ENCODE measurements at regions not wholly inside any gene's neighbourhood (a gene's known extent, or its start where the extent isn't known, plus 50 kb on each side); places are given as distances from the start of the nearest gene placed in this dataset.
A peak's percentile ranks its signal among the peaks of the same experiment; 100 is the strongest.

GRCh38 chr13:111516712-111517640 is 196.5 kb downstream of the TEX29 start:
- no peak for DNase-seq (ENCODE audit: low read depth)

- no peak for DNase-seq (ENCODE audit: low read depth)
These were observed 197.2 kb downstream of the TEX29 start for GRCh38 chr13:111517641-111518010.

GRCh38 chr13:111518161-111518792 is 197.8 kb downstream of the TEX29 start:
- DNase-seq (ENCODE audit: low read depth), result no peak

GRCh38 chr13:111519041-111519440 is 198.6 kb downstream of the TEX29 start:
- DNase-seq (ENCODE audit: low read depth), result no peak

- DNase-seq (ENCODE audit: low read depth), result no peak
These were observed 199.2 kb downstream of the TEX29 start for GRCh38 chr13:111519490-111520170.

- DNase-seq (ENCODE audit: low read depth), result no peak
These were observed 200.6 kb downstream of the TEX29 start for GRCh38 chr13:111521030-111521429.

- DNase-seq (ENCODE audit: low read depth), result no peak
These were observed 201.3 kb downstream of the TEX29 start for GRCh38 chr13:111521691-111522229.

GRCh38 chr13:111525320-111526118 is 205.1 kb downstream of the TEX29 start:
- DNase-seq (ENCODE audit: low read depth), result no peak

GRCh38 chr13:111526922-111527321 is 206.5 kb downstream of the TEX29 start:
- no peak for DNase-seq (ENCODE audit: low read depth)

GRCh38 chr13:111527614-111528229 is 207.3 kb downstream of the TEX29 start:
- no peak for DNase-seq (ENCODE audit: low read depth)

GRCh38 chr13:111528513-111528912 is 208.1 kb downstream of the TEX29 start:
- DNase-seq (ENCODE audit: low read depth), result no peak

GRCh38 chr13:111530137-111530870 is 209.9 kb downstream of the TEX29 start:
- DNase-seq (ENCODE audit: low read depth), result no peak

- DNase-seq (ENCODE audit: low read depth), result peak; percentile 31
These were observed 211.1 kb downstream of the TEX29 start for GRCh38 chr13:111531505-111531904.

GRCh38 chr13:111532111-111532510 is 211.7 kb downstream of the TEX29 start:
- no peak for DNase-seq (ENCODE audit: low read depth)

GRCh38 chr13:111533900-111534683 is 213.7 kb downstream of the TEX29 start:
- DNase-seq (ENCODE audit: low read depth), result no peak

GRCh38 chr13:111534751-111535522 is 214.5 kb downstream of the TEX29 start:
- DNase-seq (ENCODE audit: low read depth), result no peak

- no peak for DNase-seq (ENCODE audit: low read depth)
These were observed 215.0 kb downstream of the TEX29 start for GRCh38 chr13:111535523-111535811.

- DNase-seq (ENCODE audit: low read depth), result no peak
These were observed 215.7 kb downstream of the TEX29 start for GRCh38 chr13:111536075-111536642.

Measured in forelimb muscle (tissue), 1 donor.